ENCODE measurements at regions not wholly inside any gene's neighbourhood (a gene's known extent, or its start where the extent isn't known, plus 50 kb on each side); places are given as distances from the start of the nearest gene placed in this dataset.

DNA sequence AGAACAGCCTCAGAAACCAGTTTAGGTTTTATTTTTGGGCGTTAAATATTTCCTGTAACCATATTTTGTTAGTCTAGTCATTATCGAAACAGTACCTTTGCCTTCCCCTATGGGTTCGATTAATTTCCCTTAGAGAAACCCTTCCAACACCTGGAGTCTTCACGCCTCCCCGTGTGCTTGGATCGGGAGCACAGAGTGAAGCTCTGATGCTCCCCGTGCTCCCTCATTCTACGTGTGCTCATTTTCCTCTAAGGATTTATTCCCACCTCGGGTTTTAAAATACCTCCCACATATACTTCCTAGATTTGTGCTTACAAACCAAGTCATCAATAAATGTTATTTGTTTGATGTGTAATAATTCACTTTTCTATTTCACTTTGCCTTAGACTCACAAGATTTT lies 142.4 kb downstream of the TTLL2 start:
- TF ChIP-seq, protein P1, sequence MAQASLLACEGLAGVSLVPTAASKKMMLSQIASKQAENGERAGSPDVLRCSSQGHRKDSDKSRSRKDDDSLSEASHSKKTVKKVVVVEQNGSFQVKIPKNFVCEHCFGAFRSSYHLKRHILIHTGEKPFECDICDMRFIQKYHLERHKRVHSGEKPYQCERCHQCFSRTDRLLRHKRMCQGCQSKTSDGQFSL (CRISPR knock-in tag; IDR thresholded peaks at IDR 0.05), result no peak
- no peak for TF ChIP-seq PRMT3 (CRISPR knock-in tag; IDR thresholded peaks at IDR 0.05; ENCODE audit: borderline replicate concordance, low read depth)
- TF ChIP-seq, protein P2, sequence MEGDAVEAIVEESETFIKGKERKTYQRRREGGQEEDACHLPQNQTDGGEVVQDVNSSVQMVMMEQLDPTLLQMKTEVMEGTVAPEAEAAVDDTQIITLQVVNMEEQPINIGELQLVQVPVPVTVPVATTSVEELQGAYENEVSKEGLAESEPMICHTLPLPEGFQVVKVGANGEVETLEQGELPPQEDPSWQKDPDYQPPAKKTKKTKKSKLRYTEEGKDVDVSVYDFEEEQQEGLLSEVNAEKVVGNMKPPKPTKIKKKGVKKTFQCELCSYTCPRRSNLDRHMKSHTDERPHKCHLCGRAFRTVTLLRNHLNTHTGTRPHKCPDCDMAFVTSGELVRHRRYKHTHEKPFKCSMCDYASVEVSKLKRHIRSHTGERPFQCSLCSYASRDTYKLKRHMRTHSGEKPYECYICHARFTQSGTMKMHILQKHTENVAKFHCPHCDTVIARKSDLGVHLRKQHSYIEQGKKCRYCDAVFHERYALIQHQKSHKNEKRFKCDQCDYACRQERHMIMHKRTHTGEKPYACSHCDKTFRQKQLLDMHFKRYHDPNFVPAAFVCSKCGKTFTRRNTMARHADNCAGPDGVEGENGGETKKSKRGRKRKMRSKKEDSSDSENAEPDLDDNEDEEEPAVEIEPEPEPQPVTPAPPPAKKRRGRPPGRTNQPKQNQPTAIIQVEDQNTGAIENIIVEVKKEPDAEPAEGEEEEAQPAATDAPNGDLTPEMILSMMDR (CRISPR knock-in tag; IDR thresholded peaks at IDR 0.05), result no peak
- TF ChIP-seq, protein P3, sequence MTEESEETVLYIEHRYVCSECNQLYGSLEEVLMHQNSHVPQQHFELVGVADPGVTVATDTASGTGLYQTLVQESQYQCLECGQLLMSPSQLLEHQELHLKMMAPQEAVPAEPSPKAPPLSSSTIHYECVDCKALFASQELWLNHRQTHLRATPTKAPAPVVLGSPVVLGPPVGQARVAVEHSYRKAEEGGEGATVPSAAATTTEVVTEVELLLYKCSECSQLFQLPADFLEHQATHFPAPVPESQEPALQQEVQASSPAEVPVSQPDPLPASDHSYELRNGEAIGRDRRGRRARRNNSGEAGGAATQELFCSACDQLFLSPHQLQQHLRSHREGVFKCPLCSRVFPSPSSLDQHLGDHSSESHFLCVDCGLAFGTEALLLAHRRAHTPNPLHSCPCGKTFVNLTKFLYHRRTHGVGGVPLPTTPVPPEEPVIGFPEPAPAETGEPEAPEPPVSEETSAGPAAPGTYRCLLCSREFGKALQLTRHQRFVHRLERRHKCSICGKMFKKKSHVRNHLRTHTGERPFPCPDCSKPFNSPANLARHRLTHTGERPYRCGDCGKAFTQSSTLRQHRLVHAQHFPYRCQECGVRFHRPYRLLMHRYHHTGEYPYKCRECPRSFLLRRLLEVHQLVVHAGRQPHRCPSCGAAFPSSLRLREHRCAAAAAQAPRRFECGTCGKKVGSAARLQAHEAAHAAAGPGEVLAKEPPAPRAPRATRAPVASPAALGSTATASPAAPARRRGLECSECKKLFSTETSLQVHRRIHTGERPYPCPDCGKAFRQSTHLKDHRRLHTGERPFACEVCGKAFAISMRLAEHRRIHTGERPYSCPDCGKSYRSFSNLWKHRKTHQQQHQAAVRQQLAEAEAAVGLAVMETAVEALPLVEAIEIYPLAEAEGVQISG (CRISPR knock-in tag; IDR thresholded peaks at IDR 0.05), result no peak
